HG02870 (cell line): ENCODE measurements at regions not wholly inside any gene's neighbourhood (a gene's known extent, or its start where the extent isn't known, plus 50 kb on each side); places are given as distances from the start of the nearest gene placed in this dataset.

Experiments used
- ATAC-seq: cut with Tn5 transposase; IDR thresholded peaks from one replicate; pipeline ENCODE4 v1.9.1; 2021; ENCODE audit warnings: mild to moderate bottlenecking, moderate library complexity; ENCODE audit not compliant: unreplicated experiment

DNA sequence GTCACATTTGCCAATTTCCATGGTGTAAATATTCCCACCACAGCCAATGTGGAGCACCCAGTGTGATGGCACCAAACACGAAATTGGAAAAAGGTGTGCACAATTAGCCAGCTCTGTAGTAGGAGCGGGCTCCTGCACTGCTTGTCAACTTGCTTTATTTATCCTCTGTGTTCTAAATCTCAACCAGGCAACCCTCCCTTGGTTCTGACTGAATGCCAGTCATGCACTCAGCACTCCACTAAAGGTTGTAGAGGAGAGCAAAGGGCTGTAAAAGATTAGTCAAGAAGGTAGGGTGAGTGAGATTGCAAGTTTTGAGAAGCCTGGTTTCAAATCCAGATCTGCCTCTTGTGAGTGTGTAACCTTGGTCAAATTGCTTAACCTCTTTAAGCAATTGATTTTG, 71.5 kb upstream of the EGR2 start:
- no peak for ATAC-seq

DNA sequence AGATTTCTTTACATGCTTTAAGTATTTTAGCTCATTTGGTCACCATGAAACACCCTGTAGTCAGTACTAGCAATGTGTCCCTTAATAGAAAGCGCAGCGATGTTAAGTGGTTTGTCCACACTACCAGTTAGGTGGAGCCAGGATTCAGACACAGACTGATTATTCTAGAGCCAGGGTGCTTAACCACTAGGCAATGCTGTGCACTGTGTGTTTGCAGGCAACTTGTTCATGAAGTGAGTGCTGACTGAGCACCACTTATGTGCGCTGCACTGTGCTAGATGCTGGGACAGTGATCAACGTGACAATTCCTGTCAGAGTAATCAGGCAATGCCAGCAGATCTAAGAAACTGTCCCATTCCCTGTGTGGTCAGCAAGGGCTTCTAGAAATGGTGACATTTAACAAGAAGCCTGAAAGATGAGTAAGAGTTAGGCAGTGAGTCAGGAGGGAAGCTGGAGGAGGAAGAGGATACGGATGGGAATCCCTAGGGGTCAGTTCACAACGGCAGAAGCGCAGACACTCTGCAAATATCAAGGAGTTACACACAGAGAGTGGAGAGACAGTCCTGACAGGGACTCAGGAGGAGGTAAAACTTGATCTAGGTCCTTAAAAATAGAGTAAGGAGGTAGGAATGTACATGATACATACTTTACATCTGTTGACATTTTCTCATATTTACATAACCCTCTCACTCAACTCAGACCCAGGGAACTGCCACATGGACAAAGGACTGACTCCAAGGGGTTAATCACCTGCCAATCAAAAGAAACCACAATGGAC, 69.7 kb upstream of the EGR2 start:
- ATAC-seq = no peak

DNA sequence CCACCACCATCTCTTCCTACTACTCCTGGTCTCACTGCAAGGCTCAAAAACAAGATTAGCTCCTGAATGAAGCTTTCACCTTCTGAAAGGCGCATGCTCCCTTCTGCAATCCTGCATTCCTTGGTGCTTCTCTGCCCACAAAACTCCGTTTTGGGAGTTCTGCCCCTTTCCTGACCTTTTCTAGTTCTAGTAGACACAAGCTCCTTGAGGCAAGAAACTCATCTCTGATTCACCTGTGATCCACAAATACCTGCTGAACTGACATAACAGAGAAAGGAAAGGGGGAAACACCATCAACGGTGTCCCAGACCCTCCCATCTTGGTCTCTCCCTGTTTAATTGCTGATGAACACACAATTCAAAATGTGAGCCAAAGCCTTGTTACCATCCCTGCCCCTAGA, 64.0 kb upstream of the EGR2 start:
- no peak for ATAC-seq

DNA sequence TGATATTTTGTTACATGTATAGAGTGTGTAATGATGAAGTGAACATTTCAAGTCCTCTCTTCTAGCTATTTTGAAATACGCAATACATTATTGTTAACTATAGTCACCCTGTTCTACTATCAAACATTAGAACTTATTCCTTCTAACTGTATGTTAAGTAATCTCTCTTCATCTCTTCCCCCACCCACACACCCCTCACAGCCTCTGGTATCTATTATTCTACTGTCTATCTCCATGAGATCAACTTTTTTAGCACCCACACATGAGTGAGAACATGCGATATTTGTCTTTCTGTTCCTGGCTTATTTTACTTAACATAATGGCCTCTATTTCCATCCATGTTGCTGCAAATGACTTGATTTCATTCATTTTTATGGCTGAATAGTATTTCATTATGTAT, 57.7 kb upstream of the EGR2 start:
- no peak for ATAC-seq

DNA sequence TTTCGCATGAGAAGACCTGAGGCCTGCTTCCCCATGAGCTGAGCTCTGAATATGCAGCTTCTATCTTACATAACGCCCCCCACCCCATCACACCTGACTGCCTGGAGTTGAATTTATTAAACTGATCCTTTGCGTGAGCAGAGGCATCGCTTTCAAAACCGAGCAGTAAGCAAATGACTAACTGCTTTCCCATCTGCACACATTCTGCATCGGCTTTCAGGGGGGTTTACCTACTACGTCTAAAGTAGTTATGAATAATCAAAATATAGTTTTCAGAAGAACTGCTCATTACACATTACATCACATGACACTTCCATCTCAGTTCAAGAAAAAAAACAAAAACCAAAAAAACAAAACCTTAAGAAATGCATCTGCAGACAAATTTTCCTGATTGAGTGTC, 54.7 kb upstream of the EGR2 start:
- peak; percentile 100 for ATAC-seq

DNA sequence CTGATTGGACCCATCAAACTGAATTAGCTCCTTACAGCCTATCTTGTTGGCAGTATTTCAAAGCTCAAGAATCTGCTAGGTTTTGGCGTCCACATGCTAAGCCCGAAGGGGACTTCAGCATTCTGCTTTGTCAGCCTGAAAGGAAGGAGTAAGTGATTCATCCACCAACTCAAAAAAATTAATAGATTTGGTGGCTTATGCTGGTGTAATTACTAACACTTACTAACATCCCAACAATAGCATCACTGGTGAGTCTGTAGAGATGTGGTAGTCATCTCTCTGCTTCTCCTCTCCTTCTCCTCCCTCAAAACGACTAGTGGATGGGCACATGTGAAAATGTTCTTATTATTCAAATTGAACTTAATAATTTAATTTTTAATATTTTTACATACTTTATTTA, 53.8 kb upstream of the EGR2 start:
- ATAC-seq = no peak

DNA sequence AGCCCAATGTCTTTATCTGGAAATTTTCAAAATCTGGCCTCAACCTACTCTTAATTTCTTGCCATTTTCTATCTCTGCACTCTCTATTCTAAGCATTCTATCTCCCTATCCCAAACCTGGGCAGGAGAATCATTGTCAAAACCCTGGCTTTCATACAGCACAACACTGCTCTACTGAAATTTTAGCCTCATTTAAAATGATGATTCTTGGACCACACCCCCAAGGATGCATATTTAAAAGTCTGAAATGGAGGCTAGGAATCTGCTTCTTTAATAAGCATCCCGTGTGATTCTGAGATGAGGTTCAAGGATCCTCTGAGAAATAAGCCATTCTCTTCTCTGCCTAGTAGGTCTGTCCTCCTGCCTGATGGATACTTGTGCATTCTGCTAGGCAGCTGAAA, 50.8 kb upstream of the EGR2 start:
- ATAC-seq = no peak

DNA sequence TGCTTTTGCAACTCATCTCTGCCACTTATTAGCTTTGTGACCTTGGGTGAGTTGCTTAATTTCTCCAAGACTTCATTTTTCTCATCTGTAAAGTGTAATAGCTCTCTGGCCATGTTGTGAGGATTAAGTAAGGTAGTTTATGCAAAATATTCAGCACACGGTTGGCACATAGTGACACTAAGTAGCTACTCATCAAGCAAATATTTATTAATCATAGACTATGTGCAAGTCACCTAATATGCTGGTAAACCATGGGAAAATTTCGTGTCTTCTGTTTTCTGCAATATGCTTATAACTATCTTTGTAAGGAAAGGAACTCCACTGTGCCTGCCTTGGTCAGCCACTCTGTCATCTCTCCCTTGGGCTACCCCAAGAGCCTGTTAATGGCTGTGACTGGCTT, 50.3 kb upstream of the EGR2 start:
- no peak for ATAC-seq
